ENCODE measurements at regions not wholly inside any gene's neighbourhood (a gene's known extent, or its start where the extent isn't known, plus 50 kb on each side); places are given as distances from the start of the nearest gene placed in this dataset.

DNA sequence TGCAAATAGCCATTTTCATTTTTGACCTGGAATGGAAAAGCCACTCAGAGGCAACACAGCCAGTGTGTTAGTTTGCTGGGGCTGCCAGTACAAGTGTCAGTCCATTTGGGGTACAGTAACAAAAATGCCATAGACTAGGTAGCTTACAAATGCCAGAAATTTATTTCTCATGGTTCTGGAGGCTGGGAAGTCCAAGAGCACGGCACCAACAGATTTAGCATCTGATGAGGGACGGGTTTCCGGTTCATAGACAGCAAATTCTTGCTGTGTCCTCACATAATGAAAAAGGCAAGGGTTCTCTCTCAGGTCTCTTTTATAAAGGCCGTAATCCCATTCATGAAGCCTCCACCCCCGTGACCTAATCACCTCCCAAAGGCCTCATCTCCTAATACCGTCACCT is 418.2 kb downstream of the TYW1 start:
- Histone ChIP-seq H3K27me3 (replicated peaks in 1 of 4; ENCODE audit: control insufficient read depth in 3 of 4, extremely low read depth in 1 of 4, insufficient read depth in 3 of 4, low read length in 3 of 4) (no peaks in the 10 kb centered on the region), H3K56ac (replicated peaks; ENCODE audit: insufficient read length, low read depth, low read length) (no peak overlapping the region), H3K14ac (ENCODE audit: insufficient read length) (no peak overlapping the region), H4K91ac (replicated peaks; ENCODE audit: insufficient read length, low read length) (no peak overlapping the region), H2BK120ac (replicated peaks; ENCODE audit: low read depth, low read length) (no peak overlapping the region), H3K36me3 (ENCODE audit: control insufficient read depth in 2 of 4, insufficient read depth in 4 of 4, low read length in 3 of 4) (no peaks in the 10 kb centered on the region), H3K4ac (replicated peaks; ENCODE audit: insufficient read length, low read depth, low read length) (no peak overlapping the region), H3K23ac (ENCODE audit: insufficient read length) (no peak overlapping the region), H3K4me1 (replicated peaks in 1 of 4; ENCODE audit: control insufficient read depth in 3 of 4, insufficient read depth in 4 of 4, low read length in 3 of 4) (peaks cover 0 to 5% (median 0%) of the 10 kb centered on the region in 4 experiments; a peak in 3 of 7 replicates), H3K79me2 (ENCODE audit: control insufficient read depth in 1 of 2, insufficient read depth in 2 of 2, low read length in 2 of 2) (no peaks in the 10 kb centered on the region), H4K5ac (ENCODE audit: insufficient read length, low read depth, low read length) (no peak overlapping the region), H4K8ac (ENCODE audit: extremely low read depth, insufficient read depth, low read length) (no peak overlapping the region), H3K23me2 (ENCODE audit: low read depth, low read length) (no peaks in the 10 kb centered on the region), H3K4me3 (ENCODE audit: extremely low read depth in 1 of 4, insufficient read depth in 2 of 4, low read depth in 3 of 4, low read length in 4 of 4) (no peak overlapping the region), H3K18ac (ENCODE audit: extremely low read depth, low read length) (no peak overlapping the region), H3K27ac (ENCODE audit: low read depth, low read length) (no peak overlapping the region), H3K79me1 (ENCODE audit: low read depth, low read length) (no peaks in the 10 kb centered on the region), H2BK12ac (ENCODE audit: low read depth, low read length) (no peak overlapping the region), H2AK5ac (ENCODE audit: low read depth, low read length) (no peak overlapping the region), H2BK5ac (ENCODE audit: low read depth, low read length) (no peak overlapping the region), H3K4me2 (ENCODE audit: insufficient read depth in 1 of 2, low read depth in 2 of 2, low read length in 2 of 2) (no peak overlapping the region), H4K20me1 (replicated peaks in 1 of 2; ENCODE audit: control insufficient read depth in 1 of 2, insufficient read depth in 2 of 2, low read length in 2 of 2) (no peaks in the 10 kb centered on the region), H3K9ac (replicated peaks in 1 of 4; ENCODE audit: extremely low read depth in 1 of 4, low read depth in 3 of 4, low read length in 3 of 4) (no peak overlapping the region), H2AFZ (ENCODE audit: low read length) (no peak overlapping the region), H3K9me3 (ENCODE audit: insufficient read depth in 2 of 2, low read depth in 1 of 2, low read length in 1 of 2) (peaks cover 7 to 11% of the 10 kb centered on the region in 2 experiments; a peak in 1 of 4 replicates), H2BK20ac (ENCODE audit: low read length) (no peak overlapping the region), H2BK15ac (ENCODE audit: low read length) (no peak overlapping the region)
- CTCF ChIA-PET (ENCODE audit: partially characterized antibody), result no interaction called here
- POLR2A ChIA-PET (ENCODE audit: partially characterized antibody), result interaction anchor here (1.1 kb wide), 1 partner anchor 24 kb away, joined by 3 read pairs; no protein-coding TSS in a partner anchor
- DNase-seq (ENCODE audit: low read depth in 1 of 2, low spot score in 2 of 2), result no peak
- no peak for FAIRE-seq
- 87% methylated on average over 6 of the region's 6 CpGs; no CpG with 5 or more reads in 1 of the 2 experiments for WGBS, 2 experiments (ENCODE audit: extremely low coverage in 1 of 2, insufficient coverage in 1 of 2, insufficient read length in 1 of 2, insufficient replicate concordance in 2 of 2, low coverage in 1 of 2, low lambda C conversion rate in 2 of 2, missing lambda C conversion rate in 1 of 2)
- TF ChIP-seq SIX5 (IDR thresholded peaks at IDR 0.05; ENCODE audit: low read depth, low read length) (no peak), KDM1A (IDR thresholded peaks at IDR 0.05; ENCODE audit: borderline replicate concordance, low read length) (no peak), PHF8 (conservative IDR thresholded peaks at IDR 0.05; ENCODE audit: low read depth, low read length) (no peak), RBBP5 (IDR thresholded peaks at IDR 0.05; ENCODE audit: borderline replicate concordance, low read depth, low read length) (no peak), TBP (IDR thresholded peaks at IDR 0.05; ENCODE audit: low read depth, low read length) (no peak), CBX8 (IDR thresholded peaks at IDR 0.05; ENCODE audit: borderline replicate concordance, low read depth, low read length) (no peak), SRF (IDR thresholded peaks at IDR 0.05; ENCODE audit: low read depth, low read length) (no peak), CREB1 (IDR thresholded peaks at IDR 0.05) (no peak), JUND (IDR thresholded peaks at IDR 0.05; ENCODE audit: low read length) (no peak), CHD1 (IDR thresholded peaks at IDR 0.05; ENCODE audit: low read depth, low read length) (no peak)
- TF ChIP-seq, protein P1, sequence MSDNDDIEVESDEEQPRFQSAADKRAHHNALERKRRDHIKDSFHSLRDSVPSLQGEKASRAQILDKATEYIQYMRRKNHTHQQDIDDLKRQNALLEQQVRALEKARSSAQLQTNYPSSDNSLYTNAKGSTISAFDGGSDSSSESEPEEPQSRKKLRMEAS (IDR thresholded peaks at IDR 0.05), result no peak
- TF ChIP-seq, protein P2, sequence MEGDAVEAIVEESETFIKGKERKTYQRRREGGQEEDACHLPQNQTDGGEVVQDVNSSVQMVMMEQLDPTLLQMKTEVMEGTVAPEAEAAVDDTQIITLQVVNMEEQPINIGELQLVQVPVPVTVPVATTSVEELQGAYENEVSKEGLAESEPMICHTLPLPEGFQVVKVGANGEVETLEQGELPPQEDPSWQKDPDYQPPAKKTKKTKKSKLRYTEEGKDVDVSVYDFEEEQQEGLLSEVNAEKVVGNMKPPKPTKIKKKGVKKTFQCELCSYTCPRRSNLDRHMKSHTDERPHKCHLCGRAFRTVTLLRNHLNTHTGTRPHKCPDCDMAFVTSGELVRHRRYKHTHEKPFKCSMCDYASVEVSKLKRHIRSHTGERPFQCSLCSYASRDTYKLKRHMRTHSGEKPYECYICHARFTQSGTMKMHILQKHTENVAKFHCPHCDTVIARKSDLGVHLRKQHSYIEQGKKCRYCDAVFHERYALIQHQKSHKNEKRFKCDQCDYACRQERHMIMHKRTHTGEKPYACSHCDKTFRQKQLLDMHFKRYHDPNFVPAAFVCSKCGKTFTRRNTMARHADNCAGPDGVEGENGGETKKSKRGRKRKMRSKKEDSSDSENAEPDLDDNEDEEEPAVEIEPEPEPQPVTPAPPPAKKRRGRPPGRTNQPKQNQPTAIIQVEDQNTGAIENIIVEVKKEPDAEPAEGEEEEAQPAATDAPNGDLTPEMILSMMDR (IDR thresholded peaks at IDR 0.05; ENCODE audit: control extremely low read depth in 1 of 3, insufficient read depth in 1 of 3, low read depth in 1 of 3, low read length in 3 of 3), result no peak

Data from H1 (cell line).